Tibial nerve (tissue), 3 donors: ENCODE measurements at regions not wholly inside any gene's neighbourhood (a gene's known extent, or its start where the extent isn't known, plus 50 kb on each side); places are given as distances from the start of the nearest gene placed in this dataset.

Source experiments
- CTCF ChIP-seq, 5 experiments: fragments of 200-600 bp in 3 of 5; fragments of 450-650 bp in 2 of 5; sonication (generic) in 3 of 5; IDR thresholded peaks; one replicate each; pipeline ENCODE4 v1.5.1; 2016 to 2019; ENCODE audit warnings: antibody characterized with exemption in 5 of 5, mild to moderate bottlenecking in 3 of 5, moderate library complexity in 2 of 5
- POLR2A ChIP-seq, 2 donors: fragments of 450-650 bp; IDR thresholded peaks; one replicate each; pipeline ENCODE4 v1.6.1; 2017; ENCODE audit warnings: antibody characterized with exemption in 2 of 2, mild to moderate bottlenecking in 2 of 2, moderate library complexity in 2 of 2

GRCh38 chrX:42437211-42437610 is 340.8 kb downstream of the PPP1R2C start:
- no peak for TF ChIP-seq POLR2A (IDR thresholded peaks at IDR 0.05)
- TF ChIP-seq CTCF (IDR thresholded peaks at IDR 0.05), result no peak
